ENCODE measurements at regions not wholly inside any gene's neighbourhood (a gene's known extent, or its start where the extent isn't known, plus 50 kb on each side); places are given as distances from the start of the nearest gene placed in this dataset.

- TF ChIP-seq YY1 (IDR thresholded peaks at IDR 0.05; ENCODE audit: insufficient read depth, insufficient read length) (no peak), SUZ12 (IDR thresholded peaks at IDR 0.05; ENCODE audit: extremely low read depth, insufficient read depth, insufficient read length) (no peak), ZNF274 (IDR thresholded peaks at IDR 0.05; ENCODE audit: low read depth, low read length) (no peak)
- no peaks in the 10 kb centered on the region for H3K4me1 ChIP-seq (ENCODE audit: insufficient read depth, insufficient read length)
Measured at GRCh38 chr10:33733058-33733457, 398.6 kb upstream of the NRP1 start.

GRCh38 chr10:33732161-33732680 lies 397.8 kb upstream of the NRP1 start:
- Histone ChIP-seq H3K36me3 (ENCODE audit: insufficient read depth, insufficient read length, low read length) (no peaks in the 10 kb centered on the region), H3K9me3 (ENCODE audit: insufficient read depth, low read length) (peaks cover 4% of the 10 kb centered on the region; the same call in 1 of the 2 replicates), H3K4me1 (ENCODE audit: insufficient read depth, insufficient read length) (no peaks in the 10 kb centered on the region), H3K27me3 (ENCODE audit: insufficient read depth, insufficient read length) (no peaks in the 10 kb centered on the region), H3K4me3 (ENCODE audit: insufficient read length, low read depth) (no peak overlapping the region), H3K9ac (ENCODE audit: insufficient read length, low read depth) (no peak overlapping the region)
- TF ChIP-seq YY1 (IDR thresholded peaks at IDR 0.05; ENCODE audit: insufficient read depth, insufficient read length) (no peak), ZNF274 (IDR thresholded peaks at IDR 0.05; ENCODE audit: low read depth, low read length) (no peak), SUZ12 (IDR thresholded peaks at IDR 0.05; ENCODE audit: extremely low read depth, insufficient read depth, insufficient read length) (no peak)
- no peak for DNase-seq (ENCODE audit: low read depth, low spot score)

More at GRCh38 chr10:33733058-33733457, 398.6 kb upstream of the NRP1 start:
- no peaks in the 10 kb centered on the region for H3K27me3 ChIP-seq (ENCODE audit: insufficient read depth, insufficient read length)
- no peak for DNase-seq (ENCODE audit: low read depth, low spot score)
- H3K4me3 ChIP-seq (ENCODE audit: insufficient read length, low read depth), result no peak overlapping the region
- no peak overlapping the region for H3K9ac ChIP-seq (ENCODE audit: insufficient read length, low read depth)
- H3K9me3 ChIP-seq (ENCODE audit: insufficient read depth, low read length), result no peaks in the 10 kb centered on the region
- no peaks in the 10 kb centered on the region for H3K36me3 ChIP-seq (ENCODE audit: insufficient read depth, insufficient read length, low read length)

GRCh38 chr10:33731322-33731721 lies 396.9 kb upstream of the NRP1 start:
- Histone ChIP-seq H3K4me1 (ENCODE audit: insufficient read depth, insufficient read length) (no peaks in the 10 kb centered on the region), H3K9ac (ENCODE audit: insufficient read length, low read depth) (no peak overlapping the region), H3K27me3 (ENCODE audit: insufficient read depth, insufficient read length) (no peaks in the 10 kb centered on the region), H3K9me3 (ENCODE audit: insufficient read depth, low read length) (peaks cover 4% of the 10 kb centered on the region; the same call in 1 of the 2 replicates), H3K36me3 (ENCODE audit: insufficient read depth, insufficient read length, low read length) (no peaks in the 10 kb centered on the region), H3K4me3 (ENCODE audit: insufficient read length, low read depth) (no peak overlapping the region)
- no peak for DNase-seq (ENCODE audit: low read depth, low spot score)
- TF ChIP-seq YY1 (IDR thresholded peaks at IDR 0.05; ENCODE audit: insufficient read depth, insufficient read length) (no peak), SUZ12 (IDR thresholded peaks at IDR 0.05; ENCODE audit: extremely low read depth, insufficient read depth, insufficient read length) (no peak), ZNF274 (IDR thresholded peaks at IDR 0.05; ENCODE audit: low read depth, low read length) (no peak)

GRCh38 chr10:33725430-33725829 lies 391.0 kb upstream of the NRP1 start:
- no peak for TF ChIP-seq SUZ12 (IDR thresholded peaks at IDR 0.05; ENCODE audit: extremely low read depth, insufficient read depth, insufficient read length)
- no peak for TF ChIP-seq ZNF274 (IDR thresholded peaks at IDR 0.05; ENCODE audit: low read depth, low read length)
- no peak for TF ChIP-seq YY1 (IDR thresholded peaks at IDR 0.05; ENCODE audit: insufficient read depth, insufficient read length)

GRCh38 chr10:33723181-33723580 lies 388.7 kb upstream of the NRP1 start:
- H3K36me3 ChIP-seq (ENCODE audit: insufficient read depth, insufficient read length, low read length), result no peaks in the 10 kb centered on the region
- no peak overlapping the region for H3K9ac ChIP-seq (ENCODE audit: insufficient read length, low read depth)
- DNase-seq (ENCODE audit: low read depth, low spot score), result no peak
- no peaks in the 10 kb centered on the region for H3K4me1 ChIP-seq (ENCODE audit: insufficient read depth, insufficient read length)
- H3K27me3 ChIP-seq (ENCODE audit: insufficient read depth, insufficient read length), result no peaks in the 10 kb centered on the region
- no peak overlapping the region for H3K4me3 ChIP-seq (ENCODE audit: insufficient read length, low read depth)
- TF ChIP-seq SUZ12 (IDR thresholded peaks at IDR 0.05; ENCODE audit: extremely low read depth, insufficient read depth, insufficient read length) (no peak), ZNF274 (IDR thresholded peaks at IDR 0.05; ENCODE audit: low read depth, low read length) (no peak), YY1 (IDR thresholded peaks at IDR 0.05; ENCODE audit: insufficient read depth, insufficient read length) (no peak)
- peaks cover 14% of the 10 kb centered on the region; the same call in 1 of the 2 replicates for H3K9me3 ChIP-seq (ENCODE audit: insufficient read depth, low read length)

More at GRCh38 chr10:33725430-33725829, 391.0 kb upstream of the NRP1 start:
- H3K4me3 ChIP-seq (ENCODE audit: insufficient read length, low read depth), result no peak overlapping the region
- H3K4me1 ChIP-seq (ENCODE audit: insufficient read depth, insufficient read length), result no peaks in the 10 kb centered on the region
- H3K9me3 ChIP-seq (ENCODE audit: insufficient read depth, low read length), result peaks cover 5% of the 10 kb centered on the region; the same call in 1 of the 2 replicates
- no peak for DNase-seq (ENCODE audit: low read depth, low spot score)
- no peak overlapping the region for H3K9ac ChIP-seq (ENCODE audit: insufficient read length, low read depth)
- H3K27me3 ChIP-seq (ENCODE audit: insufficient read depth, insufficient read length), result no peaks in the 10 kb centered on the region
- no peaks in the 10 kb centered on the region for H3K36me3 ChIP-seq (ENCODE audit: insufficient read depth, insufficient read length, low read length)

GRCh38 chr10:33722067-33722466 lies 387.6 kb upstream of the NRP1 start:
- Histone ChIP-seq H3K36me3 (ENCODE audit: insufficient read depth, insufficient read length, low read length) (no peaks in the 10 kb centered on the region), H3K9me3 (ENCODE audit: insufficient read depth, low read length) (peaks cover 11% of the 10 kb centered on the region; the same call in 1 of the 2 replicates), H3K9ac (ENCODE audit: insufficient read length, low read depth) (no peak overlapping the region), H3K27me3 (ENCODE audit: insufficient read depth, insufficient read length) (no peaks in the 10 kb centered on the region), H3K4me3 (ENCODE audit: insufficient read length, low read depth) (no peak overlapping the region), H3K4me1 (ENCODE audit: insufficient read depth, insufficient read length) (no peaks in the 10 kb centered on the region)
- no peak for DNase-seq (ENCODE audit: low read depth, low spot score)
- TF ChIP-seq YY1 (IDR thresholded peaks at IDR 0.05; ENCODE audit: insufficient read depth, insufficient read length) (no peak), SUZ12 (IDR thresholded peaks at IDR 0.05; ENCODE audit: extremely low read depth, insufficient read depth, insufficient read length) (no peak), ZNF274 (IDR thresholded peaks at IDR 0.05; ENCODE audit: low read depth, low read length) (no peak)

GRCh38 chr10:33721509-33721908 lies 387.0 kb upstream of the NRP1 start:
- TF ChIP-seq SUZ12 (IDR thresholded peaks at IDR 0.05; ENCODE audit: extremely low read depth, insufficient read depth, insufficient read length) (no peak), YY1 (IDR thresholded peaks at IDR 0.05; ENCODE audit: insufficient read depth, insufficient read length) (no peak), ZNF274 (IDR thresholded peaks at IDR 0.05; ENCODE audit: low read depth, low read length) (no peak)

More at GRCh38 chr10:33721509-33721908, 387.0 kb upstream of the NRP1 start:
- no peaks in the 10 kb centered on the region for H3K27me3 ChIP-seq (ENCODE audit: insufficient read depth, insufficient read length)
- H3K9ac ChIP-seq (ENCODE audit: insufficient read length, low read depth), result no peak overlapping the region
- no peak for DNase-seq (ENCODE audit: low read depth, low spot score)
- no peaks in the 10 kb centered on the region for H3K4me1 ChIP-seq (ENCODE audit: insufficient read depth, insufficient read length)
- H3K36me3 ChIP-seq (ENCODE audit: insufficient read depth, insufficient read length, low read length), result no peaks in the 10 kb centered on the region
- H3K4me3 ChIP-seq (ENCODE audit: insufficient read length, low read depth), result no peak overlapping the region
- peaks cover 11% of the 10 kb centered on the region; the same call in 1 of the 2 replicates for H3K9me3 ChIP-seq (ENCODE audit: insufficient read depth, low read length)

All from NT2/D1 (cell line).